DMS79 treated with DMSO at 0.1 percent for 48 hours (cell line): ENCODE measurements at regions not wholly inside any gene's neighbourhood (a gene's known extent, or its start where the extent isn't known, plus 50 kb on each side); places are given as distances from the start of the nearest gene placed in this dataset.

Experiments
- DNase-seq: peaks from one replicate; lab custom pipeline; 2025; lab: John Stamatoyannopoulos, UW

DNA sequence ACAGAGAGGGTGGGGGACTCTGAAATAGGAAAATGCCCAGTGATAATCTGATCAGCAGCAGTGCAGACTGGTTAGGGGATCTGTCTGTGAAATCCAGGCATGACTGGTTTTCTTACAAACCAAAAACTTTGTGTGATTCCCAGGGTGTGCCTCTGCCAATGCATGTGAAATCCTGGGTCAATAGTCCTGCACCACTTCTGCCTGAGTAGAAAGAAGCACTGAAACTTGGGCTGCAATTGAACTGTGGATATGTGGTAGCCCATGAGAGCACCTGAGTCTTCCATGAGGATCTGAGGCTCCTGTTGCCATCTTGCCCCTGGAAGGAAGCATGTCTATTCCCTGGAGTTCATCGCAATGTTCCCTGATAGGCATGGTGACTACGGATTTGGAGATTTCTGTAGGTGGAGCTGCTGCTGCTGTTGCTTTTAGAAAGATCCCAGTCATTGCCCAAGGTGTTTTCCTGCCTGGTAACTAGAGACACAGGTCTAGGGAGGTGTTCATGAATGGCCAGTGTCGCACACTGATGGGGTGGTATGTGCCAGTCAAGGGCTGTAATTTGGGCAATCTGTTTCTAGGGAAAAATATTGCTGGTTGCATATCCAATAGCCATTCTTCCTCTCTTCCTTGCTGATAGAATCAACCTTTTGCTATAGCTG, 146.7 kb downstream of the CARTPT start:
- DNase-seq, result no peak

DNA sequence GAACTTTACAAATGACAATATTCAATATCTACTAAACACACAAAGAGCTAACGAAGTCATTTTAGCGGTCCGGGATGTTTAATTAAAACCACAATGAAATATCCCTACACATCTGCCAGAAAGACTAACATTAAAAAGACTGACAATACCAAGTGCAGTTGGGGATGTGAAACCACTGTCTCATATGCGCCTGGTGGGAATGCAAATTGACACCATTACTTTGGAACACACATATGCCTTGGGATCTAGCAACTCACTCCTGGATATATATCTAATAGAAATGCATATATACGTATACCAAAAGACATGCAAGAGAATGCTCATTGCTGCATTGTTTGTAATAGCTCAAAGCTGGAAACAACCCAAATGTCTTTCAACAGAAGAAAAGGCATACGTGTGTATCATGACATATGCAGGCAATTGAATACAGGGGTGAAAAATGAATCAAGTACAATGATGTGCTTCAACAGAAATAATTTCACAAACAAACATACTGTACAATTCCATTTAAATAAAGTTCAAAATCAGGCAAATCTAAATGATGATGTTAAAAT, 153.3 kb downstream of the CARTPT start:
- no peak for DNase-seq

DNA sequence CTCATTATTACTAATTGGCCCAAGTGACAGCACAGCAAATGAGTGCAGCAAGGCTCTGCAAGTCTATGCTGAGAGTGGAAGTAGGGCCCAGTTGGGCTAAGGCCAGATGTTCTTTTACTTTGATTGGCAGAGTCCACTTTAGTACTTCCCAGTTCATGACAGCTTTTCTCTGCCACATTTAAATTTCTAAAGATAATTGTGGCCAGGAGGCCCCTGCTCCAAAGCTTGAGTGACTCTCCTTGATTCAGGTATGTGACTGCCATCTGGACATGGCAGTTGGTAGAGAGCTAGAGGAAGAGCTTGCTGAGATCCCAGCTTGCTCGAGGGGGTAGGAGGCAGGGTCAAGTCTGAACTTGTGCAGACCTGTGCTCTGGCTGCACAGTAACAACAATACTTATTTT, 154.1 kb downstream of the CARTPT start:
- peak; percentile 68 for DNase-seq

DNA sequence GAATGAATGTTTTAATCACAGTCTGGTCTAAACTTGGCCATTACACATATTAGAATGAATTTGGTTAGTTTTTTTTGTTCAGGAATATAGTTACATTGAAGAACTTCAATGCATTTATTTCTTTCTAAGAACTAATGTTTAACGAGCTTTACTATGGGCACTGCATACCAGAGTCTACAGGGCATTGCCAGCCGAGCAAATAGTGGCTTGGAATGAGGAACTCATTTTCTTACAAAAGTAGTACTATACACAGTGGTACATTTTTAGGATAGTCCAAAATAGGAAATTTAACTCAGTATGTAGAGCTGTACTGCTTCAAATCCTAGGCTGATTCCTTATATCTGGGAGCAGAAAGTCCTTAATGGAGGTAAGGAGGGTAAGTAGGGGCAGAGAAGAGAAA, 155.4 kb downstream of the CARTPT start:
- DNase-seq, result no peak

DNA sequence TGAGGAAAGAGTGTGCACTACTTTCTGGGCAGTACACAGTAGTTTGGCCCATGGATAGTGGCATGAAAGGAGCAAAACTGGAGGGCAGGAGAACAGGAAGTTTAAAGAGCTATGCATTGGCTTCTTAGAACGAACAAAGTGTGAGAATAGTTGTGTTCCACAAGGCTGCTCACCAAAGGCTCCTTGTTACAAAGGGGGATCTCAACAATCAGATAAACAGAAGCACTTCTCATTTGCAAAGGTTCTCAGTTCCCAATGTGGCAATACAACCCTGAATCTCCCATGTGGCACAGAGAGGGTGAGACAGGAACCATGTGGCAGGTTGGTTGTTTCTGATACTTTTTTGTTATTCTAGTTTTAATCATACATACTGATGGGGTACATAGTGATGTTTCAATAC, 158.4 kb downstream of the CARTPT start:
- DNase-seq, result no peak

DNA sequence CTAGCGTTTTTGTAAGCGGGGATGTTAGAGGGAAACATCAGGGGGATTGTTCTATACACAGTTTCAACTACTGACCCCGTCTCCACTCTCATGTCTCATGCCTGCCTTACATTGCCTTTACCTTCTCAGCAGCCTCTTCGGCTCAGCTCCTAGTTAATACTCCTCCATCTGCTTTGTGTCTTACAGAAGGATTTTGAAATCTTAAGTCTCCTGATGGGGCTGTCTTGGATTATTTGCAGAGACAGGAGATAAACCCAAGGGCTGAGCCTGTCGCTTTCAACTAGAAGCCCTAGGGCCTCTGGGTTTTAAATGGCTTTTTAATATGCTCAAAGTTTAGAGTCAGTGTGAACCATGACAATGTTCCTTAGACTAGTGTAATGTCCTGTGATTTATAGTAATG, 161.5 kb downstream of the CARTPT start:
- no peak for DNase-seq

DNA sequence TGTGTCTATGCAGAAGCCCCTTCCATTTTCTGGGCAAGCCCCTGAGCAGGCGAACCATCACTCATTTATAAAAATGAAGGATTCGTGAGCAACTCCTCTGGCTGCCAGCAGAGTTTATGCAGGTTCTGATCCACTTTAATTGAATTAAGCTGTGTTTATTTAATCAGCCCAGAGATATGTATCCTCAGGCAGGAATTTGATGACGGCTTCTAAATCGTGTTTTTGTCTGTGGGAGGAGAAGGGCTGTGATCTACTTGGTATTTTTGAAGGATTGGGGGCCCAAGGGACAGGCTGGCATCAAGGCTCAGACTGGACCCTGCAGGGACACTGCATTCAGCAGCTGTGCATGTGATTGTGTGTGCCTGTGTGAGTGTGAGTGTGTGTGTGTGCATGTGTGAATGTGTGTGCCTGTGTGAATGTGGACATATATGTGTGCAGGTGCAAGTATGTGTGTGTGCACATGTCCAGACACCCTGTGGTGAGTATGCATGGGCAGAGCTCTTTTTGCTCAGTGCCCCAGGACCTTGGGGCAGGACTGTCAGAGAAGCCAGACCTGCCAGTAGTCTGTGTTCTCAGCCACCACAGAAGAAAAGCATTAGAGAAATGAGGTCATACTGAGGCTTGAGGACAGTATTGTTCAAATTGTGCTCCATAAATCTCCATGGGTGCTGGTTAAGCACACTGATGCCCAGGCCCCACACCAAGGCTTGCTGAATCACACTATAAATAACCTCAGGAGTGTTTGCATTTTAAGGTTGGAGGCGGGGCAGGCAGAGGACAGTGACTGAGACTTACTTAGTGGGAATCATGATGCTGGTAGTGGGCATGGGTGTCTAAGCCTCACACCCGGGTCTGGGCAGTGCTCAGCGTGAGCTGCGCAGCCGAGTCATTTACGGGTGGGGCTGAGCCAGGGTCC, 164.0 kb downstream of the CARTPT start:
- no peak for DNase-seq

DNA sequence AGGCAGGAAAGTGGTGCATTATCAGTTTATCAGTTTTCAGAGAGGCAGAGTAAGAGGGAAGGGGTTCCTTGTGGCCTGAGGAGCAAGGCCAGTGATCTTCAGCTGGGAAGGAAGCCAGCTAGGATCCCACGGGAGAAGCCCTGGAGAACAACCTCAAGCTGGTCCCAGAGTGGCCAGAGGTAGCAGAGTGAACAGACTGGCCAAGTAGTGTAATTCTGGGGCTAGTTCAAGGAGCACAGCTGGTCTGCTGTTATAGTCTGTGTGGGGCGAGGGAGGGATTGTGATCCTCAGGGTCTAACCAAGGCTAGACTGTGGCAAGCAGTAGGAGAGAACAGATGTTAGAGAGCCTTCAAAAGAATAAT, 164.6 kb downstream of the CARTPT start:
- DNase-seq, result no peak

DNA sequence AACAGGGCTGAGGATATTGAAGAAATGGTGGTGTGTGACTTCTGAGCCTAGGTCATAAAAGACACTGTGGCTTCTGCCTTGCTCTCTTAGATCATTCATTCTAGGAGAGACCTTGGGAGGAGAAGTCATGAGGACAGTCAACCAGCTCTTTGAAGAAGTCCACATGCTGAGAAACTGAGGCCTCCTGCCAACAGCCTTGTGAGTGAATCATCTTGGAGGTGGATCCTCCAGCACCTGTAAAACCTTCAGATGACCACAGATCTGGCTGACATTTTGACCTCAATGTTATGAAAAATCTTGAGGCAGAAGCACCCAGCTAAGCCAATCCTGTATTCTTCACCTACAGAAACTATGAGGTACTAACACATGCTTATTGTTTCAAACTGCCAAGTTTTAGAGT, 165.9 kb downstream of the CARTPT start:
- DNase-seq, result no peak

DNA sequence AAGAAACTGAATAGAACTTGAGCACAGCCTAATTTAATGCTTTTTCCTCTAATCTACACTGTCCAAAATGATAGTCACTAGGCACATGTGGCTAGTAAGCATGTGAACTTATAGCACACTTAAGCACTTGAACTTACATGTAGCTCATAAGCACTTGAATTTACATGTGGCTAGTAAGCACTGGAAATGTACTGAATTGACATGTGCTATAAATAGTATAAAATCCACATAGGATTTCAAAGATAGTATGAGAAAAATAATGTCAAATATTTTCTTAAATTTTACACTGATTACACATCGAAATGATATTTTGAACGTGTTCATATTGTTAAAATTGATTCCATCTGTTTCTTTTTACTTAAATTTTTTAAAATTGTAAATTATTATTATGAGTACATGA, 167.3 kb downstream of the CARTPT start:
- DNase-seq, result no peak

DNA sequence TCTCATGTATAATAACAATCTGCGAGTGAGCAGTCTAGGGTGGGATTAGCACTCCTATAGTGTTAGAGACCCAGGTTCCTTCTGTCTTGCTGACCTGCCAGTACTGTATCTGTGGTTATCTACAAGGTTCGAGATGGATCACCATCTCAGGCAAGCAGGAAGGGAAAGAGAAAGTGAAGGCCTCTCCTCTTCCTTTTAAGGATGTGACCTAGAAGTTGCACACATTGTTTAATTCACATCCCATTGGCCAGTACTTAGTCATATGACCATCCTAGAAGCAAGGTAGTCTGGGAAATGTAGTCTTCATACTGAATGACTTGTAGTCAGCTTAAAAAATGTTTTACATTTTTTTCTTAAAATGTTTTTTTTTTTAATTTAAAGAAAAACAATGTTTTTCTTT, 168.6 kb downstream of the CARTPT start:
- DNase-seq, result no peak

DNA sequence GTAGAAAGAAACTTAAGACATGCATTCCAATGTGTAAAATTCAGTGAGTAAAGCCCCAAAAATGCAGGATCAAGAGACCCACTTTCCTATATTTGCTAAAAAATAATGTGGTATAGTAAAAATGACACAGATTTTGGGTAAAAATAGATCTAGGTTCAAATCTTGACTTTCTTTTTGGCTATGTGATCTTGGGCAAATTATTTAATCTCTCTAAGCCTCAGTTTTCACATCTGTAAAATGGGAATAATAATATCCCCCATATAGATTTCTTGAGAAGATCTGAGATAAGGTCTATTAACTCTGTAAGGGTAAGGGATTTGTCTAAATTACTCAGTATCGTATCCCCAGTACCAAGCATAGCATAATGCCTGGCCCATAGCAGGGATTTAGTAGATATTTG, 172.3 kb downstream of the CARTPT start:
- no peak for DNase-seq

DNA sequence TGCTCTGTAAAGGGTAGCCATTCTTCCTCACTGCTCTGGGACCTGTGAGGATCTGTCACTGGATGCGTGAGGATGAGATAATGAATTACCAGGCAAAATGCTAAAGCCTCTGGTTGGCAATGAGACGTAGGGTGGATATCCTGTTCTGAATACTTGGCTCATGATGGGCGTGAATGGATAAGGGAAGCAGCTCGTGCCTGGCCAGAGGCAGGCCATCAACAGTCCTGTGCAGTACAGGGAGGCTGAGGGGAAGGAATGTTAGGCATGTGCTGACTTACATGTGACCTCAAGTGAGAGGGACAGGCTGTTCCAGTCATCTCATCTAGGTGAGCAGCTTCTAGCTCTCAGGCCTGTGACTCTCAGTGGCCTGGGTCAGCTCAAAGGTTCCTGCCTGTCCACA, 172.8 kb downstream of the CARTPT start:
- no peak for DNase-seq

DNA sequence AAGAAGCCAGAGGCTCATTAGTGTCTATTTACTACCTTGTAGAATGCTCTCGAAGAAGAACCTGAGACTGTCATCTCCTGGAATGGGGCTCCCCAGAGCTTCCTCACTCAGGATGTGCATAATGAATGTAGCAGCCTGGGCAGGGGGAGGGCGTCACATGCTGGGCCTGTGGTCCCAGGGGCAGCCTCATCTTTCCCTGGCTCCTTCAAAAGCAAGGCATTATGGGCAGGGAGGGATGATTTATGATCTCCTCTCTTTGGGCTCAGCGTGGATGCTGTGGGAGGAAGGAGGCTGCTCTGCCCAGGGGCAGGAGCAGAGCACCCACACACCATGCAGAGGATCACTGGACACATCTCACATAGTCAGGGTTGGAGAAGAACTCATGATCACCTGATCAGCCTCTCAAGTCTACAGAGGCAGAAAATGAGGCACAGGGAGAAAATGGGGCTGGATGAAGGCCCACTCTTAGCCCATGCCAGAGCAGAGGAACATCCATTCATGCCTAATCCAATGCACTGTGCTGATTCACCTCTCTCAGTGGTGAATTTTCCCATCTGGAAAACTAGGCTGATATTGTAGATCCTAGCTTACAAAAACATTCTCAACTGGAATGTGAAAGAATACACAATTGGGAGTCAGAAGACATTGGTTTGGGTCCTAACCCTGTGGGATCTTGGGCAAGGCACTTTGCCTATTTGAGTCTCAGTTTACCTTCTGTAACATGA, 173.7 kb downstream of the CARTPT start:
- no peak for DNase-seq

DNA sequence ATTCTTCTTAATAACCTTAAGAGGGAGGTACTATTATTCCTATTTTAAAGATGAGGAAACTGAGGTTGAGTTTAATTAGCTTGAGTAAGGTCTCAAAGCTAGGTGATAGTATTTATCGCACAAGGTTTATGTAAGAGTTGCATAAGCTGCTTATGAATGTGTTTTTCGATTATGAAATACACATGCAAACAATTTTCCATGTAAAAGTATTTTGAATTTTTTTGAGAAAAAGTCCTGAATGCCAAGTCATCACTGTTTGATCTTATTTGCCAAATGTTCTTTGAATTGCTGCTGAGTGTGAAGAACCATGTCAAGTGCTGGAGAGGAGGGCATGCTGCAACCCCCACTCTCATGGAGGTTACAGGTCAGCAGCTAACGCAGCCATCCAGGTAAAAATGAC, 174.4 kb downstream of the CARTPT start:
- no peak for DNase-seq

DNA sequence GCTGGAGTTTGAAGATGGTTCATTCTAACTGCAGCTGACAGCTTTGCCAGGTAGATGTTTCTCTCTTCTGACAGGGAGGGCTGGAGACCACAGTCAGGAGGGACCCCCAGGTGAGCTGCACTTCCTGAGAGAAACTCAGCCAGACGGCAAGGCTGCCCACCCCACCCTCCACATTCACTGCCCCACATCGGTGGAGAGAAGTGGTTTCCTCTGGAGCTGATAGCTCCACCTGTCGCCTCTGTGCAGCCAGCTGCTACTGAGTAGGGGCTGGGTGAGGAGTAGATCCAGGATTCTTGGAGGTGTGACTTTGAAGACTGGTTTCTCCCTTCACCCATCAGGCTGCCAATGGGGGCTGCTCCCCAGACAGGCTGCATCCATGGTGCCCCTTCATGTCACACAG, 175.0 kb downstream of the CARTPT start:
- no peak for DNase-seq

DNA sequence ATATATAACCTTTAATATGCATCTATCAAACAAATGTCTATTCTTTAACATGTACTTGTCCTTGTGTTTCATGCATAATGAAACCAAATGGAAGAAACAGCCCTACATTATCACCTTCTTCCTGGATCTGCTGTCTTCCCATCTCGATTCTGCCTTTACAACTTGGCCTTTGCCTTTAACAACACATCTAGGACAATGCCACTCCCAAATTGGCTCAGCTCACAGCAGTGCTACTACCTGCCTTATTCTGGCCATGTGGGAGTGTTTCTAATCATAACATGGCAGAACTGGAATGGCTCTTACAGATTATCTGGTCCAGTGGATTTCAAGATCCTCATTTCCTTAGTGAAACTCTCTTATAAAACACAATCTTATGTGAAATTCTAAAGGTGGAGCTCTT, 176.5 kb downstream of the CARTPT start:
- no peak for DNase-seq

DNA sequence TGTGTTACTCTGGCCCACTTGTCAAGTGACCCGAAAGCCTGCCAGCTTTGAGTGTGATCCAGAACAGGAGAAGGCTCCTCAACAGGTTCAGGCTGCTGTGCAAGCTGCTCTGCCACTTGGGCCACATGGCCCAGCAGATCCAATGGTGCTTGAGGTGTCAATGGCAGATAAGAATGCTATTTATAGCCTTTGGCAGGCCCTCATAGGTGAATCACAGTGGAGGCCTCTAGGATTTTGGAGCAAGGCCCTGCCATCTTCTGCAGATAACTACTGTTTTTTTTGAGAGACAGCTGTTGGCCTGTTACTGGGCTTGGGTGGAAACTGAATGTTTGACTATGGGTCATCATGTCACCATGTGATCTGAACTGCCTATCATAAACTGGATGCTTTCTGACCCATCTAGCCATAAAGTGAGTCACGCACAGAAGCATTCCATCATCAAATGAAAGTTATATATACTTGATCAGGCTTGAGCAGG, 180.8 kb downstream of the CARTPT start:
- DNase-seq, result no peak

DNA sequence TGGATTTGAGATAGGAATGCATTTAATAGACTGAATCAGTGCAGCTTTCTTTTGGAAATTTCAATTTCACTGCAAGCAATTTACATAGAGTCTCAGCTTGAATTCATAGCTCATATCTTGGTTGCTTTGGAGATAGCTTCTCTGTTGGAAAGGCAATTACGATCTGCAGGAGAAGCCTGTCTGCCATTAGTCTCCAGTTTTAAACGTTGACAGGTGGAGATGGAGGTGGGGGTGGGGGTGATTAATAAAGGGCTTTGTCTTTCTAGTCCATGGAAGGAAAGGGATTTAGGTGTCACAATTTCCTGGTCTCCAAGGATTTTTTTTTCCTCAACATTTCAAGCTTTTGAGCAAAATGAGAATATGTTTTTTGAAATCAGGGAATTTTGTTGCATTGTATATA, 184.7 kb downstream of the CARTPT start:
- no peak for DNase-seq

DNA sequence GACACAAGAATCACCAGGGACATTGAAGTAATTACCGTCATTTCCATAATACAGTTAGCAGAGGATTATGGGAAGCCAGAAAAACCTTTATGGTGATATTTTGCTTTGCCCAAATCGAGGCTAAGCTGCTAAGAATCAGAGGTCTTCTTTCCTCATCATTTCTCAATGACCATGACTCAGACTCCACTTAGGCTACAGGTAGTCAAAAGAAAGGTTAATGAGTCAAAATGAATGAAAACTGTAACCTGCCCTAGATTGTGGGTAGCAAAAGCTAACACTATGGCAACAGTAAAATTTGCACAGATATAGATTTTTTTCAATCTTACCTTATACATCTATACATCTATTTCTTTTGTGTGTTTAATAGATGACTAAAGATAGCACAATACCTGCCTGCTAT, 185.8 kb downstream of the CARTPT start:
- no peak for DNase-seq

DNA sequence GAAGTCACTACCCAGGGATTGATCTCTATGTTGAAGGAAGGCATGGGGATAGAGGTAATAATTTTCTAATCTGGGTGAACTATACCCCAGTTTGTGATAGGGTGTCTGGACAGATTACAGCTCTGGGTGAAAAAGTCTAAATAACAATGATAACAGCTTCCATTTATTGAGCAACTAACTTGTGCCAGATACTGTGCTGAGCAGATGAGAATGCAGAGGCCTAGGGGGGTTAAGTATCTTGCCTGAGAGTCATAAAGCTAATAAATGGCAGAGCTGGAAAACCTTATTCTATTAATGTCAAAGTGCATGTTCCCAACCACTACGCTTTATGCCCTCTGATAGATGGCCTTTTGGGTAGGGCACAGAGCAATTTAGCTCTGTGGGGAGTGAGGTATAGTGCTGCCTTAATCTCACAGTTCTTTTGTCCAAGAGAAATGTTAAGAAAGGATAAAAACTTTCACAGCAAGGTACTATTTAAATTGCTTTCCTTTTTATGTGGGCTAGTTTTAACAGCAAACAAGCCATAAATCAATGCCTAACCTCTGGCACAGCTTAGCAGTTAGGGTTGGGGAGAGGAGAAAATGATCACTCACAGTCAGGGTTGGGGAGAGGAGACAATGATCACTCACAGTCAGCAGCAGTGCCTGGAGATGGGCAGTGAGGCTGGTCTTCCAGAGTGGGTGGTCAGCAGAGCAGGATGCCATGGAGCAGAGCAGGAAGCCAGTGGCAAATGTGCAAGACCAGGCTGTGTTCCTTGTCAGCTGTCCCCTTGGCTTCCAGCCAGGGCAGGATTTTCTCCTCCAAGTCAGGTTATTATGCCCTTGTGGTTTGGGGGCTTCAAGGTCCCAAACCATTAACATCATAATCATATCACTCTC, 187.0 kb downstream of the CARTPT start:
- no peak for DNase-seq
